HCT116 (cell line): ENCODE measurements at regions not wholly inside any gene's neighbourhood (a gene's known extent, or its start where the extent isn't known, plus 50 kb on each side); places are given as distances from the start of the nearest gene placed in this dataset.

Source experiments
- CBX3 ChIP-seq: IDR thresholded peaks from 2 replicates; pipeline ENCODE4 v1.6.1; 2012; ENCODE audit warnings: low read depth
- CEBPB ChIP-seq: IDR thresholded peaks from 2 replicates; pipeline ENCODE4 v1.6.1; 2012; ENCODE audit warnings: low read depth
- EGR1 ChIP-seq: IDR thresholded peaks from 2 replicates; pipeline ENCODE4 v1.6.1; 2012; ENCODE audit warnings: low read depth
- EZH2 ChIP-seq: fragments of 200-600 bp; sonication (generic); IDR thresholded peaks from 2 replicates; pipeline ENCODE4 v1.6.1; 2017; ENCODE audit warnings: antibody characterized with exemption, mixed run types
- FOSL1 ChIP-seq: IDR thresholded peaks from 2 replicates; pipeline ENCODE4 v1.6.1; 2012; ENCODE audit warnings: low read depth
- POLR2A ChIP-seq: IDR thresholded peaks from 2 replicates; pipeline ENCODE4 v1.7.0; 2011; ENCODE audit warnings: borderline replicate concordance; ENCODE audit not compliant: insufficient read depth, insufficient read length; ENCODE audit errors: extremely low read depth
- POLR2AphosphoS5 ChIP-seq: IDR thresholded peaks from 2 replicates; pipeline ENCODE4 v1.6.1; 2011; ENCODE audit warnings: mild to moderate bottlenecking, low read depth, low read length, moderate library complexity
- SRF ChIP-seq: IDR thresholded peaks from 2 replicates; pipeline ENCODE4 v1.6.1; 2012; ENCODE audit warnings: low read depth
- YY1 ChIP-seq: IDR thresholded peaks from 2 replicates; pipeline ENCODE4 v1.6.1; 2011; ENCODE audit warnings: low read length, low read depth, moderate library complexity, mild to moderate bottlenecking; ENCODE audit not compliant: insufficient replicate concordance; ENCODE audit errors: extremely low read depth
- ZNF274 ChIP-seq: fragments of 200-500 bp; sonication (Bioruptor generic); IDR thresholded peaks from 2 replicates; pipeline ENCODE4 v1.6.1; 2014; ENCODE audit warnings: mild to moderate bottlenecking, low read depth, low read length, inconsistent platforms
- TF ChIP-seq, protein P1 (sequence below): IDR thresholded peaks from 2 replicates; pipeline ENCODE4 v1.6.1; 2012
- TF ChIP-seq, protein P2 (sequence below), 3 experiments: fragments of 200-600 bp in 1 of 3; sonication (generic) in 1 of 3; IDR thresholded peaks in 2 of 3; conservative IDR thresholded peaks in 1 of 3; 2 replicates each; pipeline ENCODE4 v1.5.1; 2012 to 2017; ENCODE audit warnings: low read depth in 2 of 3, low read length in 2 of 3, antibody characterized with exemption in 1 of 3, borderline replicate concordance in 1 of 3, control low read depth in 1 of 3, mild to moderate bottlenecking in 1 of 3, mixed read lengths in 1 of 3, mixed run types in 1 of 3, moderate library complexity in 1 of 3; ENCODE audit not compliant: insufficient read depth in 1 of 3
- TF ChIP-seq, protein P3 (sequence below): IDR thresholded peaks from 2 replicates; pipeline ENCODE4 v1.6.1; 2012; ENCODE audit warnings: low read depth
- TF ChIP-seq, protein P4 (sequence below): IDR thresholded peaks from 2 replicates; pipeline ENCODE4 v1.6.1; 2011; ENCODE audit warnings: mild to moderate bottlenecking, low read length, moderate library complexity; ENCODE audit not compliant: insufficient replicate concordance; ENCODE audit errors: extremely low read depth

DNA sequence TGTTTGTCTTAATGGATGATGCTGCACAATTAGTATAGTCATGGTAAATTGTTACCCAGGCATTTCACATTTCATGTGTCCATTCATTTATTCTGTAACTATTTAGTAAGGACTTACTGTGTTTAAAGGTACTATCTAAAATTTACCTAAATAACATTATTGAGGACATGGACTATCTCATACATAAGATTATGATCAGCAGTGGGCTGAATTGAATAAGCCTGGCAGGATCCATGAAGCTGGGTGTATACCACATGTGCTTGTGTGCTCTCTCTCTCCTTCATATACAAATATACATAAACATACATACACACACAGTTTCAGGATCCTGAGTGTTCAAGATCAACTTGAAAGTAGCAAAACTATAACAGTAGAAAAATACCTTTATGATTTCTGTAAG, 595.4 kb downstream of the EPM2A start:
- TF ChIP-seq, protein P1, sequence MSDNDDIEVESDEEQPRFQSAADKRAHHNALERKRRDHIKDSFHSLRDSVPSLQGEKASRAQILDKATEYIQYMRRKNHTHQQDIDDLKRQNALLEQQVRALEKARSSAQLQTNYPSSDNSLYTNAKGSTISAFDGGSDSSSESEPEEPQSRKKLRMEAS: no peak
- TF ChIP-seq, protein P2, sequence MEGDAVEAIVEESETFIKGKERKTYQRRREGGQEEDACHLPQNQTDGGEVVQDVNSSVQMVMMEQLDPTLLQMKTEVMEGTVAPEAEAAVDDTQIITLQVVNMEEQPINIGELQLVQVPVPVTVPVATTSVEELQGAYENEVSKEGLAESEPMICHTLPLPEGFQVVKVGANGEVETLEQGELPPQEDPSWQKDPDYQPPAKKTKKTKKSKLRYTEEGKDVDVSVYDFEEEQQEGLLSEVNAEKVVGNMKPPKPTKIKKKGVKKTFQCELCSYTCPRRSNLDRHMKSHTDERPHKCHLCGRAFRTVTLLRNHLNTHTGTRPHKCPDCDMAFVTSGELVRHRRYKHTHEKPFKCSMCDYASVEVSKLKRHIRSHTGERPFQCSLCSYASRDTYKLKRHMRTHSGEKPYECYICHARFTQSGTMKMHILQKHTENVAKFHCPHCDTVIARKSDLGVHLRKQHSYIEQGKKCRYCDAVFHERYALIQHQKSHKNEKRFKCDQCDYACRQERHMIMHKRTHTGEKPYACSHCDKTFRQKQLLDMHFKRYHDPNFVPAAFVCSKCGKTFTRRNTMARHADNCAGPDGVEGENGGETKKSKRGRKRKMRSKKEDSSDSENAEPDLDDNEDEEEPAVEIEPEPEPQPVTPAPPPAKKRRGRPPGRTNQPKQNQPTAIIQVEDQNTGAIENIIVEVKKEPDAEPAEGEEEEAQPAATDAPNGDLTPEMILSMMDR (IDR thresholded peaks at IDR 0.05 in 2 of 3, conservative IDR thresholded peaks at IDR 0.05 in 1 of 3; ENCODE audit: borderline replicate concordance in 1 of 3, insufficient read depth in 1 of 3, low read depth in 2 of 3, low read length in 2 of 3): no peak
- TF ChIP-seq POLR2A (no peak), POLR2AphosphoS5 (no peak), CBX3 (no peak), CEBPB (no peak), SRF (no peak), ZNF274 (no peak), YY1 (no peak), EGR1 (no peak), EZH2 (no peak), FOSL1 (no peak)
- TF ChIP-seq, protein P3, sequence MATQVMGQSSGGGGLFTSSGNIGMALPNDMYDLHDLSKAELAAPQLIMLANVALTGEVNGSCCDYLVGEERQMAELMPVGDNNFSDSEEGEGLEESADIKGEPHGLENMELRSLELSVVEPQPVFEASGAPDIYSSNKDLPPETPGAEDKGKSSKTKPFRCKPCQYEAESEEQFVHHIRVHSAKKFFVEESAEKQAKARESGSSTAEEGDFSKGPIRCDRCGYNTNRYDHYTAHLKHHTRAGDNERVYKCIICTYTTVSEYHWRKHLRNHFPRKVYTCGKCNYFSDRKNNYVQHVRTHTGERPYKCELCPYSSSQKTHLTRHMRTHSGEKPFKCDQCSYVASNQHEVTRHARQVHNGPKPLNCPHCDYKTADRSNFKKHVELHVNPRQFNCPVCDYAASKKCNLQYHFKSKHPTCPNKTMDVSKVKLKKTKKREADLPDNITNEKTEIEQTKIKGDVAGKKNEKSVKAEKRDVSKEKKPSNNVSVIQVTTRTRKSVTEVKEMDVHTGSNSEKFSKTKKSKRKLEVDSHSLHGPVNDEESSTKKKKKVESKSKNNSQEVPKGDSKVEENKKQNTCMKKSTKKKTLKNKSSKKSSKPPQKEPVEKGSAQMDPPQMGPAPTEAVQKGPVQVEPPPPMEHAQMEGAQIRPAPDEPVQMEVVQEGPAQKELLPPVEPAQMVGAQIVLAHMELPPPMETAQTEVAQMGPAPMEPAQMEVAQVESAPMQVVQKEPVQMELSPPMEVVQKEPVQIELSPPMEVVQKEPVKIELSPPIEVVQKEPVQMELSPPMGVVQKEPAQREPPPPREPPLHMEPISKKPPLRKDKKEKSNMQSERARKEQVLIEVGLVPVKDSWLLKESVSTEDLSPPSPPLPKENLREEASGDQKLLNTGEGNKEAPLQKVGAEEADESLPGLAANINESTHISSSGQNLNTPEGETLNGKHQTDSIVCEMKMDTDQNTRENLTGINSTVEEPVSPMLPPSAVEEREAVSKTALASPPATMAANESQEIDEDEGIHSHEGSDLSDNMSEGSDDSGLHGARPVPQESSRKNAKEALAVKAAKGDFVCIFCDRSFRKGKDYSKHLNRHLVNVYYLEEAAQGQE: no peak
- TF ChIP-seq, protein P4, sequence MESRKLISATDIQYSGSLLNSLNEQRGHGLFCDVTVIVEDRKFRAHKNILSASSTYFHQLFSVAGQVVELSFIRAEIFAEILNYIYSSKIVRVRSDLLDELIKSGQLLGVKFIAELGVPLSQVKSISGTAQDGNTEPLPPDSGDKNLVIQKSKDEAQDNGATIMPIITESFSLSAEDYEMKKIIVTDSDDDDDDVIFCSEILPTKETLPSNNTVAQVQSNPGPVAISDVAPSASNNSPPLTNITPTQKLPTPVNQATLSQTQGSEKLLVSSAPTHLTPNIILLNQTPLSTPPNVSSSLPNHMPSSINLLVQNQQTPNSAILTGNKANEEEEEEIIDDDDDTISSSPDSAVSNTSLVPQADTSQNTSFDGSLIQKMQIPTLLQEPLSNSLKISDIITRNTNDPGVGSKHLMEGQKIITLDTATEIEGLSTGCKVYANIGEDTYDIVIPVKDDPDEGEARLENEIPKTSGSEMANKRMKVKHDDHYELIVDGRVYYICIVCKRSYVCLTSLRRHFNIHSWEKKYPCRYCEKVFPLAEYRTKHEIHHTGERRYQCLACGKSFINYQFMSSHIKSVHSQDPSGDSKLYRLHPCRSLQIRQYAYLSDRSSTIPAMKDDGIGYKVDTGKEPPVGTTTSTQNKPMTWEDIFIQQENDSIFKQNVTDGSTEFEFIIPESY: no peak
